ENCODE measurements at regions not wholly inside any gene's neighbourhood (a gene's known extent, or its start where the extent isn't known, plus 50 kb on each side); places are given as distances from the start of the nearest gene placed in this dataset.
"Not testable (repeated sequence)": the region's sequence is repeated elsewhere in the genome, so short reads cannot be mapped to it uniquely, and the experiment has no call there.

- H3K27me3 Mint-ChIP-seq, result peaks cover 3% of the 10 kb centered on the region
- no peak overlapping the region for H3K4me3 Mint-ChIP-seq
- no peaks in the 10 kb centered on the region for H3K9me3 Mint-ChIP-seq
- H3K4me1 Mint-ChIP-seq, result no peaks in the 10 kb centered on the region
- H3K36me3 Mint-ChIP-seq (ENCODE audit: low read depth), result no peaks in the 10 kb centered on the region
- no peak for ATAC-seq (replicated peaks)
- no peak overlapping the region for H3K27ac Mint-ChIP-seq
Measured at GRCh38 chr5:98318386-98318785, 455.1 kb upstream of the RGMB start.

GRCh38 chr5:98319299-98320011, 454.0 kb upstream of the RGMB start:
- Mint-ChIP-seq H3K4me3 (no peak overlapping the region), H3K27me3 (peaks cover 3% of the 10 kb centered on the region), H3K9me3 (no peaks in the 10 kb centered on the region), H3K36me3 (ENCODE audit: low read depth) (no peaks in the 10 kb centered on the region), H3K27ac (no peak overlapping the region), H3K4me1 (no peaks in the 10 kb centered on the region)
- peak; percentile 73 for ATAC-seq (replicated peaks)

- Mint-ChIP-seq H3K9me3 (no peaks in the 10 kb centered on the region), H3K4me3 (no peak overlapping the region), H3K36me3 (ENCODE audit: low read depth) (no peaks in the 10 kb centered on the region), H3K4me1 (no peaks in the 10 kb centered on the region), H3K27ac (no peak overlapping the region), H3K27me3 (peaks cover under 1% of the 10 kb centered on the region)
- ATAC-seq (replicated peaks), result no peak
Measured at GRCh38 chr5:98320343-98320742, 453.1 kb upstream of the RGMB start.

- no peaks in the 10 kb centered on the region for H3K36me3 Mint-ChIP-seq (ENCODE audit: low read depth)
- H3K4me3 Mint-ChIP-seq, result no peak overlapping the region
- H3K9me3 Mint-ChIP-seq, result no peaks in the 10 kb centered on the region
- no peak overlapping the region for H3K27ac Mint-ChIP-seq
- H3K27me3 Mint-ChIP-seq, result no peaks in the 10 kb centered on the region
- H3K4me1 Mint-ChIP-seq, result no peaks in the 10 kb centered on the region
- ATAC-seq (replicated peaks), result no peak
Measured at GRCh38 chr5:98321361-98321760, 452.1 kb upstream of the RGMB start.

- H3K36me3 Mint-ChIP-seq (ENCODE audit: low read depth); ATAC-seq (replicated peaks); H3K4me3 Mint-ChIP-seq; H3K4me1 Mint-ChIP-seq; H3K27ac Mint-ChIP-seq; H3K9me3 Mint-ChIP-seq; H3K27me3 Mint-ChIP-seq: not testable (repeated sequence)
Measured at GRCh38 chr5:98325187-98325586, 448.3 kb upstream of the RGMB start.

- H3K9me3 Mint-ChIP-seq, result no peaks in the 10 kb centered on the region
Measured at GRCh38 chr5:98328015-98328414, 445.4 kb upstream of the RGMB start.

GRCh38 chr5:98330871-98331270, 442.6 kb upstream of the RGMB start:
- H3K27me3 Mint-ChIP-seq, result no peaks in the 10 kb centered on the region
- no peaks in the 10 kb centered on the region for H3K9me3 Mint-ChIP-seq
- H3K36me3 Mint-ChIP-seq (ENCODE audit: low read depth), result no peaks in the 10 kb centered on the region
- H3K4me3 Mint-ChIP-seq, result no peak overlapping the region
- no peaks in the 10 kb centered on the region for H3K4me1 Mint-ChIP-seq
- no peak overlapping the region for H3K27ac Mint-ChIP-seq
- no peak for ATAC-seq (replicated peaks)

More at GRCh38 chr5:98328015-98328414, 445.4 kb upstream of the RGMB start:
- no peak overlapping the region for H3K4me3 Mint-ChIP-seq
- no peaks in the 10 kb centered on the region for H3K4me1 Mint-ChIP-seq
- no peak for ATAC-seq (replicated peaks)
- no peaks in the 10 kb centered on the region for H3K27me3 Mint-ChIP-seq
- no peaks in the 10 kb centered on the region for H3K36me3 Mint-ChIP-seq (ENCODE audit: low read depth)
- no peak overlapping the region for H3K27ac Mint-ChIP-seq

GRCh38 chr5:98333921-98334320, 439.5 kb upstream of the RGMB start:
- H3K36me3 Mint-ChIP-seq (ENCODE audit: low read depth), result no peaks in the 10 kb centered on the region
- H3K9me3 Mint-ChIP-seq, result no peaks in the 10 kb centered on the region
- H3K4me3 Mint-ChIP-seq, result no peak overlapping the region
- no peaks in the 10 kb centered on the region for H3K27me3 Mint-ChIP-seq
- no peak overlapping the region for H3K27ac Mint-ChIP-seq
- ATAC-seq (replicated peaks), result no peak
- no peaks in the 10 kb centered on the region for H3K4me1 Mint-ChIP-seq

GRCh38 chr5:98334946-98335345, 438.5 kb upstream of the RGMB start:
- no peak overlapping the region for H3K27ac Mint-ChIP-seq
- H3K9me3 Mint-ChIP-seq, result no peaks in the 10 kb centered on the region
- no peak overlapping the region for H3K4me3 Mint-ChIP-seq
- H3K4me1 Mint-ChIP-seq, result no peaks in the 10 kb centered on the region
- H3K27me3 Mint-ChIP-seq, result no peaks in the 10 kb centered on the region
- no peak for ATAC-seq (replicated peaks)
- H3K36me3 Mint-ChIP-seq (ENCODE audit: low read depth), result no peaks in the 10 kb centered on the region

GRCh38 chr5:98339141-98339848, 434.2 kb upstream of the RGMB start:
- H3K9me3 Mint-ChIP-seq, result no peaks in the 10 kb centered on the region
- H3K36me3 Mint-ChIP-seq (ENCODE audit: low read depth), result no peaks in the 10 kb centered on the region
- no peak overlapping the region for H3K27ac Mint-ChIP-seq
- H3K4me1 Mint-ChIP-seq, result no peaks in the 10 kb centered on the region
- no peak for ATAC-seq (replicated peaks)
- peaks cover 4% of the 10 kb centered on the region for H3K27me3 Mint-ChIP-seq
- H3K4me3 Mint-ChIP-seq, result no peak overlapping the region

- no peaks in the 10 kb centered on the region for H3K4me1 Mint-ChIP-seq
- no peaks in the 10 kb centered on the region for H3K36me3 Mint-ChIP-seq (ENCODE audit: low read depth)
- peaks cover 4% of the 10 kb centered on the region for H3K27me3 Mint-ChIP-seq
- ATAC-seq (replicated peaks), result no peak
- H3K4me3 Mint-ChIP-seq, result no peak overlapping the region
- no peak overlapping the region for H3K27ac Mint-ChIP-seq
- no peaks in the 10 kb centered on the region for H3K9me3 Mint-ChIP-seq
Measured at GRCh38 chr5:98341038-98342032, 432.1 kb upstream of the RGMB start.

GRCh38 chr5:98342958-98343660, 430.4 kb upstream of the RGMB start:
- not testable (repeated sequence) for H3K36me3 Mint-ChIP-seq (ENCODE audit: low read depth); H3K4me1 Mint-ChIP-seq; H3K27me3 Mint-ChIP-seq; H3K27ac Mint-ChIP-seq; H3K4me3 Mint-ChIP-seq; H3K9me3 Mint-ChIP-seq; ATAC-seq (replicated peaks)

- H3K36me3 Mint-ChIP-seq (ENCODE audit: low read depth), result no peaks in the 10 kb centered on the region
- ATAC-seq (replicated peaks), result no peak
- peaks cover 3% of the 10 kb centered on the region for H3K27me3 Mint-ChIP-seq
- H3K9me3 Mint-ChIP-seq, result no peaks in the 10 kb centered on the region
- no peak overlapping the region for H3K4me3 Mint-ChIP-seq
- peaks cover 3% of the 10 kb centered on the region for H3K4me1 Mint-ChIP-seq
- H3K27ac Mint-ChIP-seq, result no peak overlapping the region
Measured at GRCh38 chr5:98349251-98349989, 424.0 kb upstream of the RGMB start.

Data from activated T-helper 17 cell treated with anti-CD3 and anti-CD28 coated beads, Interleukin-2, amount 50 U/mL, for 72 hours (primary cell).